H9 (cell line): ENCODE measurements at regions not wholly inside any gene's neighbourhood (a gene's known extent, or its start where the extent isn't known, plus 50 kb on each side); places are given as distances from the start of the nearest gene placed in this dataset.
A peak's percentile ranks its signal among the peaks of the same experiment; 100 is the strongest.

Source experiments
- DNase-seq: peaks from one replicate; pipeline ENCODE4 v3.0.0-alpha.2; 2017
- H2AFZ ChIP-seq: one replicate; pipeline ENCODE4 v1.6.1; 2013; ENCODE audit warnings: mild to moderate bottlenecking, low read length, control low read depth, moderate library complexity
- H2AK5ac ChIP-seq: 2 replicates; pipeline ENCODE4 v1.6.1; 2013; ENCODE audit warnings: low read length, control low read depth, mixed read lengths; ENCODE audit not compliant: insufficient read length
- H2BK120ac ChIP-seq: one replicate; pipeline ENCODE4 v1.6.1; 2013; ENCODE audit warnings: low read depth, mild to moderate bottlenecking, low read length, control low read depth, inconsistent platforms; ENCODE audit not compliant: poor library complexity, severe bottlenecking
- H2BK12ac ChIP-seq: 2 replicates; pipeline ENCODE4 v1.6.1; 2013; ENCODE audit warnings: low read length, control low read depth, mixed read lengths, low read depth; ENCODE audit not compliant: insufficient read length
- H2BK15ac ChIP-seq: 2 replicates; pipeline ENCODE4 v1.6.1; 2013; ENCODE audit warnings: low read depth, low read length, control low read depth
- H2BK20ac ChIP-seq: one replicate; pipeline ENCODE4 v1.6.1; 2013; ENCODE audit warnings: low read depth, mild to moderate bottlenecking, low read length, control low read depth, inconsistent platforms; ENCODE audit not compliant: poor library complexity, severe bottlenecking
- H2BK5ac ChIP-seq: 2 replicates; pipeline ENCODE4 v1.6.1; 2013; ENCODE audit warnings: low read length, control low read depth, mixed read lengths; ENCODE audit not compliant: insufficient read length
- H3K14ac ChIP-seq: 2 replicates; pipeline ENCODE4 v1.6.1; 2013; ENCODE audit warnings: low read length, control low read depth; ENCODE audit not compliant: insufficient read depth
- H3K18ac ChIP-seq: 2 replicates; pipeline ENCODE4 v1.6.1; 2013; ENCODE audit warnings: low read depth, mild to moderate bottlenecking, mixed read lengths, low read length, control low read depth; ENCODE audit not compliant: insufficient read length
- H3K23ac ChIP-seq: 2 replicates; pipeline ENCODE4 v1.6.1; 2013; ENCODE audit warnings: low read length, control low read depth, mixed read lengths, low read depth; ENCODE audit not compliant: insufficient read length
- H3K23me2 ChIP-seq: 2 replicates; pipeline ENCODE4 v1.6.1; 2013; ENCODE audit warnings: low read depth, mild to moderate bottlenecking, mixed read lengths, low read length, control low read depth; ENCODE audit not compliant: insufficient read length, poor library complexity, severe bottlenecking
- H3K27ac ChIP-seq: 2 replicates; pipeline ENCODE4 v1.5.1; 2013; ENCODE audit warnings: low read length, control low read depth, mixed read lengths, low read depth; ENCODE audit not compliant: insufficient read length
- H3K27me3 ChIP-seq: 2 replicates; pipeline ENCODE4 v1.6.1; 2013; ENCODE audit warnings: low read length, control low read depth, inconsistent platforms; ENCODE audit not compliant: insufficient read depth
- H3K4ac ChIP-seq: 2 replicates; pipeline ENCODE4 v1.6.1; 2013; ENCODE audit warnings: low read depth, mild to moderate bottlenecking, control low read depth, inconsistent platforms, low read length, moderate library complexity
- H3K4me1 ChIP-seq: 2 replicates; pipeline ENCODE4 v1.6.1; 2013; ENCODE audit warnings: low read length, control low read depth, inconsistent platforms; ENCODE audit not compliant: insufficient read depth
- H3K4me2 ChIP-seq: 2 replicates; pipeline ENCODE4 v1.6.1; 2013; ENCODE audit warnings: low read length, control low read depth, mixed read lengths; ENCODE audit not compliant: insufficient read length, insufficient read depth
- H3K56ac ChIP-seq: 2 replicates; pipeline ENCODE4 v1.6.1; 2013; ENCODE audit warnings: low read depth, mild to moderate bottlenecking, mixed read lengths, low read length, control low read depth; ENCODE audit not compliant: insufficient read length
- H3K79me1 ChIP-seq: 2 replicates; pipeline ENCODE4 v1.6.1; 2013; ENCODE audit warnings: low read depth, mild to moderate bottlenecking, moderate library complexity, low read length, control low read depth, inconsistent platforms; ENCODE audit not compliant: insufficient read depth, poor library complexity, severe bottlenecking
- H3K79me2 ChIP-seq: 2 replicates; pipeline ENCODE4 v1.6.1; 2013; ENCODE audit warnings: low read length, control low read depth, inconsistent platforms; ENCODE audit not compliant: insufficient read depth
- H3K9ac ChIP-seq: 2 replicates; pipeline ENCODE4 v1.6.1; 2013; ENCODE audit warnings: low read length, control low read depth, mixed read lengths; ENCODE audit not compliant: insufficient read length; ENCODE audit errors: extremely low read depth
- H3K9me3 ChIP-seq: one replicate; pipeline ENCODE4 v1.6.1; 2013; ENCODE audit warnings: low read depth, low read length, inconsistent platforms; ENCODE audit not compliant: control insufficient read depth
- H3T11ph ChIP-seq: one replicate; pipeline ENCODE4 v1.6.1; 2013; ENCODE audit warnings: mild to moderate bottlenecking, low read length, control low read depth, inconsistent platforms
- H4K20me1 ChIP-seq: one replicate; pipeline ENCODE4 v1.6.1; 2013; ENCODE audit not compliant: control insufficient read depth, insufficient read length, insufficient read depth
- H4K5ac ChIP-seq: 2 replicates; pipeline ENCODE4 v1.6.1; 2013; ENCODE audit warnings: low read depth, mild to moderate bottlenecking, mixed read lengths, low read length, control low read depth; ENCODE audit not compliant: insufficient read length
- H4K8ac ChIP-seq: replicated peaks from 2 replicates; pipeline ENCODE4 v1.6.1; 2013; ENCODE audit warnings: low read length, control low read depth, mixed read lengths, low read depth; ENCODE audit not compliant: insufficient read length
- H4K91ac ChIP-seq: 2 replicates; pipeline ENCODE4 v1.6.1; 2013; ENCODE audit warnings: low read depth, mild to moderate bottlenecking, moderate library complexity, mixed read lengths, low read length, control low read depth; ENCODE audit not compliant: insufficient read length
- H3K27ac Mint-ChIP-seq, 3 experiments: 2 replicates in 2 of 3; 3 replicates in 1 of 3; pipeline ENCODE4 v1.8.0; 2020 to 2021; ENCODE audit warnings: mixed read lengths in 3 of 3, mild to moderate bottlenecking in 1 of 3, moderate library complexity in 1 of 3
- H3K27me3 Mint-ChIP-seq: 2 replicates; pipeline ENCODE4 v1.8.0; 2021; ENCODE audit warnings: low read depth, mild to moderate bottlenecking, moderate library complexity, mixed read lengths
- H3K36me3 Mint-ChIP-seq, 3 experiments: 2 replicates in 2 of 3; 3 replicates in 1 of 3; pipeline ENCODE4 v1.8.0; 2020 to 2021; ENCODE audit warnings: low read depth in 3 of 3, mixed read lengths in 3 of 3; ENCODE audit not compliant: insufficient read depth in 1 of 3
- H3K4me1 Mint-ChIP-seq, 2 experiments: 2 replicates each; pipeline ENCODE4 v1.8.0; 2020; ENCODE audit warnings: mixed read lengths in 2 of 2
- H3K4me3 Mint-ChIP-seq, 2 experiments: 2 replicates in 1 of 2; 3 replicates in 1 of 2; pipeline ENCODE4 v1.8.0; 2020 to 2021; ENCODE audit warnings: mild to moderate bottlenecking in 2 of 2, mixed read lengths in 2 of 2, moderate library complexity in 1 of 2
- H3K9me3 Mint-ChIP-seq, 2 experiments: 2 replicates in 1 of 2; 3 replicates in 1 of 2; pipeline ENCODE4 v1.8.0; 2020; ENCODE audit warnings: mild to moderate bottlenecking in 2 of 2, mixed read lengths in 2 of 2, moderate library complexity in 1 of 2
- CTCF ChIP-seq: fragments of 200-600 bp; sonication (generic); conservative IDR thresholded peaks from 3 replicates; pipeline ENCODE4 v1.8.0; 2021; ENCODE audit warnings: antibody characterized with exemption, mild to moderate bottlenecking
- WGBS: extraction: QIAGEN DNeasy Blood & Tissue Kit; methylation state at CpG from one replicate; pipeline ENCODE4 v1.1.7; 2013; ENCODE audit warnings: missing lambda C conversion rate, low lambda C conversion rate, mixed read lengths; ENCODE audit not compliant: insufficient read length; ENCODE audit errors: extremely low coverage; 5-methylcytosine and 5-hydroxymethylcytosine counted together

- Histone ChIP-seq H2BK12ac (no peak overlapping the region), H3K27me3 (no peaks in the 10 kb centered on the region), H4K91ac (no peak overlapping the region), H3K9ac (no peak overlapping the region), H3K18ac (no peak overlapping the region), H2BK20ac (no peak overlapping the region), H2AK5ac (no peak overlapping the region), H2BK120ac (no peak overlapping the region), H4K5ac (no peak overlapping the region), H3K79me1 (no peaks in the 10 kb centered on the region), H3K4me1 (no peaks in the 10 kb centered on the region), H4K8ac (no peak overlapping the region), H3K27ac (no peak overlapping the region), H3K4me2 (no peak overlapping the region), H2AFZ (no peak overlapping the region), H3K23me2 (no peaks in the 10 kb centered on the region), H4K20me1 (no peaks in the 10 kb centered on the region), H3K79me2 (no peaks in the 10 kb centered on the region), H3K14ac (no peak overlapping the region), H2BK15ac (no peak overlapping the region), H3T11ph (no peak overlapping the region), H3K56ac (no peak overlapping the region), H3K9me3 (no peaks in the 10 kb centered on the region), H3K23ac (no peak overlapping the region), H2BK5ac (no peak overlapping the region), H3K4ac (no peak overlapping the region)
- Mint-ChIP-seq H3K27ac (peak overlapping the region in 1 of 3 experiments; percentile 38; a peak in 1 of 7 replicates), H3K27me3 (no peaks in the 10 kb centered on the region; the same call in 1 of the 2 replicates), H3K9me3 (no peaks in the 10 kb centered on the region), H3K36me3 (no peaks in the 10 kb centered on the region), H3K4me3 (no peak overlapping the region), H3K4me1 (peaks cover 12 to 14% of the 10 kb centered on the region in 2 experiments)
- WGBS, result no CpG with 5 or more reads among the region's 1 CpG
- no peak for DNase-seq
- no peak for TF ChIP-seq CTCF
Measured at GRCh38 chr9:20125727-20126126, 336.9 kb upstream of the SLC24A2 start.
